SJCRH30 (cell line): ENCODE measurements at regions not wholly inside any gene's neighbourhood (a gene's known extent, or its start where the extent isn't known, plus 50 kb on each side); places are given as distances from the start of the nearest gene placed in this dataset.

Source experiments
- DNase-seq, 2 experiments: peaks; one replicate each; pipeline ENCODE4 v3.0.0-alpha.2; 2015 to 2020
- H3K27ac ChIP-seq: fragments of 250-450 bp; sonication (Bioruptor Pico); 2 replicates; pipeline ENCODE4 v1.5.1; 2020; ENCODE audit warnings: mild to moderate bottlenecking, moderate library complexity
- H3K27me3 ChIP-seq: fragments of 250-450 bp; sonication (Bioruptor Pico); 2 replicates; pipeline ENCODE4 v1.5.1; 2020; ENCODE audit warnings: mild to moderate bottlenecking, moderate library complexity
- H3K36me3 ChIP-seq: fragments of 250-450 bp; sonication (Bioruptor Pico); 2 replicates; pipeline ENCODE4 v1.5.1; 2020; ENCODE audit warnings: mild to moderate bottlenecking, moderate library complexity
- H3K4me1 ChIP-seq: fragments of 250-450 bp; sonication (Bioruptor Pico); 2 replicates; pipeline ENCODE4 v1.5.1; 2020; ENCODE audit warnings: mild to moderate bottlenecking, moderate library complexity
- H3K4me3 ChIP-seq: fragments of 250-450 bp; sonication (Bioruptor Pico); 2 replicates; pipeline ENCODE4 v1.5.1; 2020; ENCODE audit warnings: mild to moderate bottlenecking, moderate library complexity
- H3K9me3 ChIP-seq: fragments of 250-450 bp; sonication (Bioruptor Pico); replicated peaks from 2 replicates; pipeline ENCODE4 v1.5.1; 2020; ENCODE audit warnings: mild to moderate bottlenecking, moderate library complexity

- H3K27ac ChIP-seq, result peak overlapping the region; percentile 94
- peak; percentile 85 to 91 for DNase-seq
These were observed 155.5 kb upstream of the CCND2 start for GRCh38 chr12:4118017-4118510.

GRCh38 chr12:4117386-4118016 is 156.1 kb upstream of the CCND2 start:
- Histone ChIP-seq H3K4me3 (peak overlapping the region; percentile 18), H3K9me3 (no peaks in the 10 kb centered on the region), H3K4me1 (peaks cover 84% of the 10 kb centered on the region), H3K27me3 (no peaks in the 10 kb centered on the region), H3K36me3 (no peaks in the 10 kb centered on the region), H3K27ac (peak overlapping the region; percentile 94)
- no peak for DNase-seq

More at GRCh38 chr12:4118017-4118510, 155.5 kb upstream of the CCND2 start:
- Histone ChIP-seq H3K4me3 (peak overlapping the region; percentile 18), H3K27me3 (no peaks in the 10 kb centered on the region), H3K36me3 (no peaks in the 10 kb centered on the region), H3K4me1 (peaks cover 80% of the 10 kb centered on the region), H3K9me3 (no peaks in the 10 kb centered on the region)

- peak; percentile 85 to 87 for DNase-seq
- H3K27ac ChIP-seq, result peak overlapping the region; percentile 94
These were observed 157.1 kb upstream of the CCND2 start for GRCh38 chr12:4116251-4117111.

GRCh38 chr12:4115570-4115969 is 158.0 kb upstream of the CCND2 start:
- DNase-seq, result peak; percentile 20 to 44
- H3K36me3 ChIP-seq, result no peaks in the 10 kb centered on the region
- no peaks in the 10 kb centered on the region for H3K9me3 ChIP-seq
- H3K4me1 ChIP-seq, result peaks cover 89% of the 10 kb centered on the region
- peak overlapping the region; percentile 94 for H3K27ac ChIP-seq
- H3K4me3 ChIP-seq, result peak overlapping the region; percentile 13; the same call in 1 of the 2 replicates
- H3K27me3 ChIP-seq, result no peaks in the 10 kb centered on the region

More at GRCh38 chr12:4116251-4117111, 157.1 kb upstream of the CCND2 start:
- Histone ChIP-seq H3K36me3 (no peaks in the 10 kb centered on the region), H3K4me3 (peak overlapping the region; percentile 13; the same call in 1 of the 2 replicates), H3K27me3 (no peaks in the 10 kb centered on the region), H3K4me1 (peaks cover 89% of the 10 kb centered on the region), H3K9me3 (no peaks in the 10 kb centered on the region)

- peak; percentile 31 to 38 for DNase-seq
- no peaks in the 10 kb centered on the region for H3K36me3 ChIP-seq
- H3K4me1 ChIP-seq, result peaks cover 83% of the 10 kb centered on the region
- no peaks in the 10 kb centered on the region for H3K9me3 ChIP-seq
- no peak overlapping the region; the same call in 1 of the 2 replicates for H3K4me3 ChIP-seq
- peak overlapping the region; percentile 94; the same call in 1 of the 2 replicates for H3K27ac ChIP-seq
- H3K27me3 ChIP-seq, result no peaks in the 10 kb centered on the region
These were observed 158.6 kb upstream of the CCND2 start for GRCh38 chr12:4114986-4115385.

DNA sequence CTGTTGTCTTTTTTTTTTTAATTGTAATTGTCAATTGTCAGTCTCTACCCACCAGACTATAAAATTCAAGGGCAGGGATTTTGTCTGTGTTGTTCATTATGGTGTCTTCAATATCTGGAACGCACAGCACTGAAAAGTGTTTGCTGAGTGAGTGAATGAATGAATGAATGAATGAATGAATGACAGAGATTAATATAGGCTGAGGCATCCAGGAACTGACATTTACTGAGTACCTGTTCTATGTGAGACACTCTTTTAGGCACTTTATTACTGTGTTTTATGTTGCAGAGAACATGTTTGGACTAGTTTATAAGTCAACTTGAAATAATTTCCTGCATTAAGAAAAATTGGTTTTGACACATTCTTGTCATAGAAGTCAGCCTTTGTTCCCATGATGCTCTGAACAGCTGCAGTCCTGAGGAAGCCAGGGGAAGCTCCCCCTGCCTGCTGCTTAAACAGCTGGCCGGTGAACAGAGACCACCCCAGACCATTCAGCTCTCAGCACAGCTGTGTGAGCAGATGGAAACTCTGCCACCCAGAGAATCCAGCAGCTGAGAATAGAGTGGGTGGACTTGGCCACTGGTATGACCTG is 160.7 kb upstream of the CCND2 start:
- Histone ChIP-seq H3K4me1 (peaks cover 64% of the 10 kb centered on the region), H3K27ac (peak overlapping the region; percentile 60), H3K9me3 (no peaks in the 10 kb centered on the region), H3K4me3 (no peak overlapping the region), H3K36me3 (no peaks in the 10 kb centered on the region), H3K27me3 (no peaks in the 10 kb centered on the region)
- peak; percentile 95 to 97 for DNase-seq

DNA sequence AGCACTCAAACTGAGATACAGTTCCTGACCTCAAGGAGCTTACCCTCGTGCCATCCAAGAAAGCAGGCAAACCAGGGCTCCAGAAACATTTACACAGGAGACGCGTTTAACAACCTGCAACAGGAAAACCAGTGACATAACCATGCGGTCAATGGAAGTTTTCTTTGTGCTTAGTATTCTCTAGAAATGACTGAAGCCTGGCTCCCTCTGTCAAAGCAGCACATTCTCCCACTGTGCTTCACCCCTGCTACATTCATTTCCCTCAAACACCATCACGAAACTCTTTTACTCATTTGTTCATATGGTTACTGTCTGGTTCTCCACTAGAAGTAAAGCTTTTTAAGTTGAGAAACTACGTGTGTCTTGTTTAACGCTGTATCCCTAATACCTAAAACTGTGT is 161.3 kb upstream of the CCND2 start:
- H3K4me1 ChIP-seq, result peaks cover 59% of the 10 kb centered on the region
- no peaks in the 10 kb centered on the region for H3K9me3 ChIP-seq
- H3K4me3 ChIP-seq, result no peak overlapping the region
- no peaks in the 10 kb centered on the region for H3K27me3 ChIP-seq
- no peak for DNase-seq
- no peaks in the 10 kb centered on the region for H3K36me3 ChIP-seq
- peak overlapping the region; percentile 60 for H3K27ac ChIP-seq

DNA sequence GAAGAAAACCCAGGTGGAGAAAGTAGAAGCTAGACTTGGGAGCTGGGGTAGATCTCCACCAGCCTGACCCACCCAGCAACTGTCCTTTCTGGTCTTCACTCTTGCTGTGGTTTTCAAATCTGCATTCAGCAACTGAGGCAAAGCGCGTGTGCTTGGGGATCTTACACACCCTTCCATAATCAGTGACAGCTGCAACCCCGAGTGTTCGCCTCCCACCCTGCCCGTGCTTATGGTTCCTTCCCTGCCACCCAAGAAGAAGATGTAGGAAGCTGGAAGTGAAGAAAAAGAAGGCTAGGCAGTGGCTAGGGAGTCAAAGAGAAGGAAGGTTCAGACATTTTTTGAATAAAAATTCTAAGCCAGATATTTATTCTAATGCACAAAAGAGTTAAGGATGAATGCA is 162.6 kb upstream of the CCND2 start:
- no peak overlapping the region for H3K4me3 ChIP-seq
- no peaks in the 10 kb centered on the region for H3K36me3 ChIP-seq
- H3K27ac ChIP-seq, result no peak overlapping the region
- no peaks in the 10 kb centered on the region for H3K27me3 ChIP-seq
- no peaks in the 10 kb centered on the region for H3K9me3 ChIP-seq
- H3K4me1 ChIP-seq, result peaks cover 46% of the 10 kb centered on the region
- peak; percentile 18 to 47 for DNase-seq

- H3K9me3 ChIP-seq, result no peaks in the 10 kb centered on the region
- H3K4me1 ChIP-seq, result peaks cover 34% of the 10 kb centered on the region
- H3K4me3 ChIP-seq, result no peak overlapping the region
- H3K27ac ChIP-seq, result no peak overlapping the region
- H3K36me3 ChIP-seq, result no peaks in the 10 kb centered on the region
- no peak for DNase-seq
- no peaks in the 10 kb centered on the region for H3K27me3 ChIP-seq
These were observed 163.7 kb upstream of the CCND2 start for GRCh38 chr12:4109826-4110225.

GRCh38 chr12:4108803-4109345 is 164.7 kb upstream of the CCND2 start:
- Histone ChIP-seq H3K27me3 (no peaks in the 10 kb centered on the region), H3K27ac (no peak overlapping the region), H3K4me1 (peaks cover 31% of the 10 kb centered on the region), H3K4me3 (no peak overlapping the region), H3K9me3 (no peaks in the 10 kb centered on the region), H3K36me3 (no peaks in the 10 kb centered on the region)
- DNase-seq, result no peak

- Histone ChIP-seq H3K9me3 (no peaks in the 10 kb centered on the region), H3K27ac (no peak overlapping the region), H3K36me3 (no peaks in the 10 kb centered on the region), H3K27me3 (no peaks in the 10 kb centered on the region), H3K4me1 (peaks cover 23% of the 10 kb centered on the region), H3K4me3 (no peak overlapping the region)
- DNase-seq, result no peak
These were observed 165.5 kb upstream of the CCND2 start for GRCh38 chr12:4107911-4108697.

- peak; percentile 43 to 72 for DNase-seq
- peaks cover 18% of the 10 kb centered on the region for H3K4me1 ChIP-seq
These were observed 166.1 kb upstream of the CCND2 start for GRCh38 chr12:4107436-4107878.

DNA sequence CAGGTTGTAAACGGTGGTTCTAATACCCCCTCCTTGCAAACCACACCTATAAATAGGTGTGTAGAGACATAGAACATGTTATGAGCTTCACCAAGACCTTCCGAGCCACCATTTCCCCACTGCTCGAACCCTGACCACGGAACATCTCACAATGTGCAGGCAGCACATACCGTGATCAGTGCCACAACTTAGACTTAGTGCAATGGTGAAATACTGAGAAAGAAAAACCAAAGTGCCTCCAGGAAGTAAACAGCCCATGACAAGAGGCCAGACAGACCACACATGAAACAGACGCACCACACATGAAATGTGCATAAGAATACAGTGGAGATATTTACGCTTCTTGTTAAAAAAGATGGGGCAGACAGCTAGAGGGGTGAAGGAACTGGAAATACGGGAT is 166.9 kb upstream of the CCND2 start:
- H3K4me3 ChIP-seq, result no peak overlapping the region
- no peaks in the 10 kb centered on the region for H3K9me3 ChIP-seq
- no peaks in the 10 kb centered on the region for H3K27me3 ChIP-seq
- peaks cover 15% of the 10 kb centered on the region for H3K4me1 ChIP-seq
- no peaks in the 10 kb centered on the region for H3K36me3 ChIP-seq
- H3K27ac ChIP-seq, result no peak overlapping the region
- DNase-seq, result no peak

More at GRCh38 chr12:4107436-4107878, 166.1 kb upstream of the CCND2 start:
- H3K9me3 ChIP-seq, result no peaks in the 10 kb centered on the region
- no peaks in the 10 kb centered on the region for H3K27me3 ChIP-seq
- no peak overlapping the region for H3K4me3 ChIP-seq
- H3K36me3 ChIP-seq, result no peaks in the 10 kb centered on the region
- H3K27ac ChIP-seq, result no peak overlapping the region

GRCh38 chr12:4104722-4105244 is 168.8 kb upstream of the CCND2 start:
- no peak for DNase-seq
- H3K4me3 ChIP-seq, result no peak overlapping the region
- no peak overlapping the region for H3K27ac ChIP-seq
- peaks cover 10% of the 10 kb centered on the region for H3K4me1 ChIP-seq
- H3K9me3 ChIP-seq, result no peaks in the 10 kb centered on the region
- H3K36me3 ChIP-seq, result no peaks in the 10 kb centered on the region
- H3K27me3 ChIP-seq, result no peaks in the 10 kb centered on the region
